HG03575 (cell line): ENCODE measurements at regions not wholly inside any gene's neighbourhood (a gene's known extent, or its start where the extent isn't known, plus 50 kb on each side); places are given as distances from the start of the nearest gene placed in this dataset.
"Not testable (repeated sequence)": the region's sequence is repeated elsewhere in the genome, so short reads cannot be mapped to it uniquely, and the experiment has no call there.

ENCODE experiments used
- ATAC-seq: cut with Tn5 transposase; IDR thresholded peaks from one replicate; pipeline ENCODE4 v1.9.1; 2021; ENCODE audit not compliant: unreplicated experiment, insufficient number of reproducible peaks, low FRiP score; ENCODE audit errors: extremely low read depth

DNA sequence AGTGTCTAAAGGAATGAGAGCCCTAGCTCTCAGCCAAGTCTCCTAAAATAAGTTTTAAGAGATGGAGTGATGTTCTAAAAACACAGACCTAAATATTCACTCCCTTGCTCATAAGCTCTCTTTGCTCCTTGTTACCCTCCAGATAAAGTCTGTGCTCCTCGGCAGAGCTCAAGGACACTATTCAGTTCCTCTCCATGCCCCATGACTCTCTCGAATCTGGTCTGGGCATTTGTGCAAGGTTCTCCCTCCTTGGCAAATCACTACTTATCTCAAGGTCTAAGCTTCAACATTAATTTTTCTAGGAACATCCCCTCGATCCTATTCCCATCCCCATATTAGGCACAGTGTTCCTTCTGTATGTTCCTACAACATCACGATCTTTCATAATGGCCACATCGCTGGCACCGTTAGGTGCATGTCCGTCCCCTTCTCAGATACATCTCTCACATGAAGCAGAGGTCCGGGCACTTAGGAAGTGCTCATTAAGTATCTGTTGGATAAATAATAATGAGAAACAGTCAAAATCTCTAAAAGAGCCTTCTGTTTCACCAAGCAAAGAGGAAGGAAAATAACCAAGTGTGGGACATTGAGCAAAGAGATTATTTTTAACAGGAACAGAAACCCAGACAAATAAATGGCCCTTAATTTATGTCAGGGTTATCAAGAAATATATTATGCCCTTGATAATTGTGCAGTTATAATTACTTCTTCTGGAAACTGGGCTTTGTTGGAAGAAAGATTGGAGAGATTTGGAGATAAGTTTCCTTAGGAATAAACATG is 85.9 kb upstream of the HTR4 start:
- no peak for ATAC-seq

DNA sequence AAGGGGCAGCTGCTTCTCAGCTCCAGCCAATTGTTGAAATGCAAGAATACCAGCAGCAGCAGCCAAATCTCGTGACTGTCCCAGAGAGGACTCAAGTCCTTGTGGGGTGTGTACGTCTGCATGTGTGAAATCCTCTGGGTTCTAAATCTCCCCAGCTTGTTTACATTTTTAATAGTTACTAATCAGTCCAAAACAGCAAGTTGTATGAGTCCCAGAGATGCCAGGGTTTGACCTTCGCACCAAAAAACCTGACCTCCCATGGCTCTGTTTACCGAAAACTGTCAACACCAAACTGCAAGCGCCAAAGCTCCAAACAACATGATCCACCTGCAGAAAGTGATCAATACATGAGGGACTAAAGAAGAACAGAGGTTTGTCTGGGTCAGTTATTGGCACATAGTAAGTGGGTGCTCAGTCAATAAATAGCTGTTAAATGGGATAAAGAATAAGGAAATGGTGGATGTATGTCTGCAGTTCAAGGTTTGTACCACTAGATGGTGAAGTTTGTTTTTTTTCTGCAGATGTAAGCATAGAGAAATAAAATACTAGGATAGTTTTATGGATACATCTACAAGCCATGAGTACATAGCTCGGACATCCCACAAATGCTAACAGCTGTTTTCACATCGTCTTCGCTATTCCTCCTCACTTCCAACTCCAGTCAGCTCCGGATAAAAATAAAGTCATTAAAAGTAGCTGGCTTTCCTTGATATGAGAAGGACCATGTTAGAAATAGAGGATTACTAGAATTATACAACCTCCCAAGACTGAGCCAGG is 85.3 kb upstream of the ADRB2 start:
- no peak for ATAC-seq

DNA sequence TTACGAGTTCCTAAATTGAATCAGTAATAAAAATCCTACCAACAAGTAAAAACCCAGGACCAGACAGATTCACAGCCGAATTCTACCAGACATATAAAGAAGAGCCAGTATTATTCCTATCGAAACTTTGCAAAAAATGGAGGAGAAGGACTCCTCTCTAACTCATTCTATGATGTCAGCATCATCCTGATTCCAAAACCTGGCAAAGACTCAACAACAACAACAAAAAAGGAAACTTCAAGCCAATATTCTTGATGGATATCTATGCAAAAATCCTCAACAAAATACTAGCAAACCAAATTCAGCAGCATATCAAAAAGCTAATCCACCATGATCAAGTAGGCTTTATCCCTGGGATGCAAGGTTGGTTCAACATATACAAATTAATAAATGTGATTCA is 84.6 kb upstream of the ADRB2 start:
- not testable (repeated sequence) for ATAC-seq

DNA sequence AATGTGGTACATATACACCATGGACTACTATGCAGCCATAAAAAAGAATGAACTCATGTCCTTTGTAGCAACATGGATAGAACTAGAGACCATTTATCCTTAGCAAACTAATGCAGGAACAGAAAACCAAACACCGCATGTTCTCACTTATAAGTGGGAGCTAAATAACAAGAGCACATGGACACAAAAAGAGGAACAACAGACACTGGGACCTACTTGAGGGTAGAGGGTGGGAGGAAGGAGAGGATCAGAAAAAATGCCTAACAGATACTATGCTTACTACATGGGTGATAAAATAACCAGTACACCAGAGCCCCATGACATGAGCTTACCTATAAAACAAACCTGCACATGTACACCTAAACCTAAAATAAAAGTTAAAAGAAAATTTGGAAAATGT is 82.0 kb upstream of the ADRB2 start:
- ATAC-seq: not testable (repeated sequence)

DNA sequence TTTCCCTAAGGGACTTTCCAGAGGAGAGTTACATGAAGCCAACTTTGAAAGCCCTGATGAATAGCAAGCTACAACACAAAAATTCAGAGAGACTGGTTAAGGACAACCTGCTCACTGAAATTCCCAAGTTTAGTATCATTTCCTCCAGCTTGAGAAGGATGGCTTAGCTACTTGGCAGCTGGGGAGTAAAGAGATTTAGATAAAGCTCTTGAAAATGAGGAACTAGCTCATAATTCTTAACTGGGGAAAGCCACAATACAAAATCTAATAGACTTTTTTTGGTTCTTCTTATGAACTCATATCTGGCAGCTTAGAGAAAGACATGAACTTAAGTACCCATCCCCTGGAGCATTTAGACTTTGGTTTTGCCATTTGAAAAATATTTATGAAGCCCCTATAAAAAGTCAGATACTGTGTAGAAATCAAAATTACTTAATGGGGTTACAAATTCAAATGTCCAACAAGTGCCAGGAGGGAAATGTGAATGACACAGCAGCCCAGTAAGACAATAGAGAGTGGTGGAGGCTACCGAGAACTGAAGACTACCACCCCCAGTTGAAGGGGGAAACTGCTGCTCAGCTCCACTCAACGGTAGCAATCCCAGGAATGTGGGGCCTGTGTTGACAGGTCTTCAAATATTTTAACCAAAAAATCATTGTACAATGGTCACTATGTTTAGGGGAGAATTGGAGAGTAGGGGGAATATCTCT is 79.4 kb upstream of the ADRB2 start:
- ATAC-seq: peak; percentile 88

DNA sequence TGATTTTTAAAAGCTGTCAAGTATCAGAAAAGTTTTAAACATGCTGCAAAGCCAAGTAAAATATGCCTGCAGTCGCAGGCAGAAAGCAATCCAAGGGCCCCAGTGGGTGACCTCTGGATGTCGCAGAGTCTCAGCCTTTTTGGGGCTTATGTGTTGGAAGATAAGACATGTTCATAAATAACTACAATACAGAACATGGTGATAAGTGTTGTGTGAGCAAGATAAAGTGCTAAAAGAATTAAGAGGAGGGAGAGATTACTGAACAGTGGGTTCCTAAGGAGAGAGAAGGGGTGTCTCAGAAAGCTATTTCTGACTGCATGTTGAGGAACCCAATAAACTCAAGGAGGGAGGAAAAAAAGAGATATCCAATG is 78.9 kb upstream of the ADRB2 start:
- no peak for ATAC-seq

DNA sequence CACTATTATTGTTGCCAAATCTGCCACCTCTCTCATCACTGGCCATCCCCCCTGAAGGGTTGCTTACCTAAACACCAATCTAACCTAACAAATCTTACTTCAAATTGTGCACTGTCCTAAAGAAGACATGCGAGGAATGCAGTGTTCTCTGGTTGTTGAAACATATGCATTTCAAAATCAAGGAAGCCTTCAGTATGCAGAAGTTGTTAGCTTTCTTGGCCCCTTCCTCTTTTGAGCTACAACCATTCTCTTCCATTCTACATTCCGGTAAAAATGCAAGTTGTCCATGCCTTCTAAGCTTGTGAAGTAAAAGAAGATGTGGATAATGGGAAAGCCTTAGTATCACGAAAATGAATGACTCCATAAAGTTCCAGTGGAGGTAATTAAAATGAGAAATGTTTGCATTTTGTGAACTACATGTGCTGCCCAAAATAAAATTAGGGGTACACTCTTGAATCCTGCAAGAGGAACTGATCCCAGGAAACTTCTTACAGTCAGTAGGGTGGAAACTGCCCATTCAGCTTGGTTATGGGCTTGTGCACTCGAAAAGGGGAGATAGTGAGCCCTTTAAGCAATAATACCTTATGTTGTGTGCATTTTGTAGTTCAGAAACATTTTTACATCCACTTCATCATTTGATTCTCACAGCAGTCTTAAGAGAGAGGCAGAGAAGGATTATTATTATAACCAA is 77.6 kb upstream of the ADRB2 start:
- ATAC-seq: no peak

DNA sequence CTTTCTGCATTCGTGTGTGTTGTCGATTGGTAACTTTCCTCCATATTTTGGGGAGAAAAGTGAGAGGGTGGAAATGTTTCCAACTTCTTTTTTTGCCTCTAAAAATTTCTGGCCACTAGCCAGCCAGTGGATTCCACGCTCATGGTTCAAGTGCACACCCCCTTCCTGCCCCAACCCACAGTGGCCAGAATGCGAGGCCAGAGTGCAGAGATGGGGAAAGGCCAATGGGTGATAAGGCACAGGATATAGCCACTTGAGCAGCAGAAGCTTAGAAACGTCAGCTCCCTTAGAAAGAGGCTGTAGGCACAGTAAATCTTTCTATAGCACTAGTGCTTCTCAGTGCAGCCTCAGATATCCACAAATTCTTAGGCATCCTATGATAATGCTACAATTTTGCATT is 75.8 kb upstream of the ADRB2 start:
- ATAC-seq: no peak

DNA sequence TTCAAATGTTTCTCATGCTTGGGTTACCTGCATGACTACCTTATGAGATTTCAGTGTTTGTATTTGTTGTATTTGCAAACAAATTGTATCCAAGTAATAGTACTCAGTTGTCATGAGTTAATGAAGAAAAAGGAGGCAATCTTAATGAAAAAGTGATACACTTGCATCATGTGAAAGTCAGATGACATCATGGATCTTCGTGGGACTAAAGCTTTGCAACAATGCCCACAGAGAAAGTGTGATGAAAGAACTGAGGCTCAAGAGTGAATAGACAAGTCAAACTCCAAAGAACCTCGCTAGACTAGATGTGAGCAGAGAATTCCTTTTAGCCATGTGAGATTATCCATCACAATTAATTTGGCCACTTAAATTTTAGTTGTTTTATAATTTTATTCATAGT is 75.4 kb upstream of the ADRB2 start:
- ATAC-seq: no peak

DNA sequence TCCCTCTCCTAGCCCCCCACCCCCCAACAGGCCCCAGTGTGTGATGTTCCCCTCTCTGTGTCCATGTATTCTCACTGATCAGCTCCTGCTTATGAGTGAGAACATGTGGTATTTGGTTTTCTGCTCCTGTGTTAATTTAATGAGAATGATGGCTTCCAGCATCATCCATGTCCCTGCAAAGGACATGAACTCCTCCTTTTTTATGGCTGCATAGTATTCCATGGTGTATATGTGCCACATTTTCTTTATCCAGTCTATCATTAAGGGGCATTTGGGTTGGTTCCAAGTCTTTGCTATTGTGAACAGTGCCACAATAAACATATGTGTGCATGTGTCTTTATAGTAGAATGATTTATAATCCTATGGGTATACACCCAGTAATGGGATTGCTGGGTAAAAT is 74.0 kb upstream of the ADRB2 start:
- not testable (repeated sequence) for ATAC-seq

DNA sequence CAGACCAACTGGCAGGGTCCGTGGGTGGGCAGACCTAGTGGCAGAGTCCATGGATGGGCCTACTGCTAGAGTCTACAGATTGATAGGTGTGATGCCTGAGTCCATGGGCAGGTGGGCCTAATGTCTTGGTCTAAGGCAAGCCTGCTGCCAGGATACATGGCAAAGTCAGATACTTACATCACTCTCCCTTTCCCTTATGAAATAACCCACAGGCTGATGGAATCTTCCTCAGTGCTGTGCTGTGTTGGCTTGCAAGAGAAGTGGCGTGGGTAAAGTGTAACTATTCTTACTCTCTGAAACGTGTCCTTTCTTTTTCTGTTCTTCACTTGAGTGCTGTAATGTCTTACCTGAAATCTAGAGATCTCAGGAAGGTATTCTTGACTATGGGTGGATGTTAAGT is 67.3 kb upstream of the ADRB2 start:
- ATAC-seq: no peak

DNA sequence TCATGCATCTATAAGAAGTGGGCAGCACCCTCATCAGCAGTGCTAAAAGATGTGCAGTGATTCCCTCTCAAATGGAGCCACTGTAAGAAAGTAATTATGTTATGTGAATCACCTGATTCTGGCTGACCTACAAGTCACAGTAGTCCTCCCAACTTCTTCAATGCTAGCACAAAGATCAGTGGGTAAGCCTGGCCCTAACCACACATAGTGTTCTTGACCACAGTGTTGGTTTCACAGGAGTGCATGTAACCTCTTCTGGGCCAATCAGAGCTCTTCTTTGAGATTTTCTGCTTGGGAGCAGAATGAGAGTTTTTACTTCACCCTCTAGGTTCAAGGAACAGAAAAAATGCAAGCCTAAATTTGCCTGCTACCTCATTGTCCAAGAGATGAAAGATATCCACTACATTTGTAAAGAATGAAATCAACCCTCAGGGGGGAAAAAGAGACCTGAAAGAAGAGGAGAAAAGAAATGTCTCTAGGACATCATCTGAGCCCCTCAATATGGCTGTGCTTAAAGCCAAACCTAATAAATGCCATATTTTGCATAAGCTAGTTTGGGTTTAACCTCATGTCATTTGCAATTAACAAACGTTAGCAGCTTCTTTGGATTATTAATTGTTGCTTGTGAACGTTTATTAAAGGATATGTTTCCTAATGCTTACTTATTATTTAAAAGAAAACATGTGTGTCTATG is 65.3 kb upstream of the ADRB2 start:
- peak; percentile 97 for ATAC-seq

DNA sequence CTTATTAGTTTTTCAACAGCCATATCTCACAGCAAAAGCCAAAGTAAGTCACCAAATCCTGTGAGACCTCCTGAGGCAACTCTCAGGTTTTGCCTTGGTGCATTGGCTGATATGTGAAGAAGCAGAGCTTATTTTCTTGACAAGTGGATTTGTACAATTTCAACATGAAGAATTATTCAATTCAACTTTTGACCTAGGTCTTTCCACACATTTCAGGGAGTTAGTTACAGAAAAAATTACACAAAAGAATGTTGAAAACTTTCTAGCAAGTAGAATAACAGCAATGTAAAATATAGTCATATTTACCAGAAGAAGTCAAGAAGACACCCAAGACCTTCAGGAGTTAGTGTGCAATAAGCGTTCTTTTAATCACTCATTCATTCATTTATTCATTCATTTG is 62.4 kb upstream of the ADRB2 start:
- no peak for ATAC-seq

DNA sequence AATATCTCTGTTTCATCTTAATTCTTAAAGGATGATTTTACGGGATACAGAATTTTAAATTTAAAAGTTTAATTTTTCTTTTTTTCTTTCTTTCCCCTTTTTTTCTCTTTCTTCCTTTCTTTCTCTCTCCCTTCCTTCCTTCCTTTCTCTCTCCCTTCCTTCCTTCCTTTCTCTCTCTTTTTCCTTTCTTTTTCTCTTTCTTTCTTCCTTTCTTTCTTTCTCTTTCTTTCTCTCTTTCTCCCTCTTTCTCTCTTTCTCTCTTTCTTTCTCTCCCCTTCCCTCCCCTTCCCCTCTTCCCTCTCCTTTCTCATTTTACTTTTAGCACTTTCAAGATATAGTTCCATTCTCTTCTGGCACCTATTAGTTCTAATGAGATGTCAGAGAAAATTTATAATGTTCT is 61.4 kb upstream of the ADRB2 start:
- ATAC-seq: no peak

DNA sequence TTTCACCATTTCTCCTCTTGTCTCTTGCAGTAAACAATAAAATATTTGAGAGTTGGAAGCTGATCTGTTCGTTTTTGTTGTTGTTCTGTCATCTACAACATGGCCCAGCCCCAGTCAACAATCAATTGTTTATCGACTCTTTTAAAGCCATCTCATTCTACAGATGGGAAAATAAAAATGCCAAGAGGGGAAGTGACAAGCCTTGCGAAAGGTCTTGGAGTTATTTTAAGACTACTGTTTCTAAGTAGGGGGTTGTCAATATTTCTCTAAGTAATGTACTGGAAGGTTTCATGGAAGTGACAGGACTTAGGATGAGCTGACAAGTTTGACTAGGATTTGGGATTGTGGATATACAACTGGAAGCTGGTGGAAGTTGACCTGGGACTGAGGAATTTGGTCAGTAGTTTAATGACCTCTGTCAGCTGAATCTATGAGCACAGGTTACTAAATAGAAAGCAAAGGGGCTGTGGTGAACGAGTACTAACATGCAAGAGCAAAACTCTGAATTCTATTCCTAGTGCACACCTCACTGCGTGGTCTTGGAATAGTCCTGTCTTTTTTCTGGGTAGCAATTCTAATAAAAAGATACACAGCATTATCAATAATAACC is 57.5 kb upstream of the ADRB2 start:
- no peak for ATAC-seq

DNA sequence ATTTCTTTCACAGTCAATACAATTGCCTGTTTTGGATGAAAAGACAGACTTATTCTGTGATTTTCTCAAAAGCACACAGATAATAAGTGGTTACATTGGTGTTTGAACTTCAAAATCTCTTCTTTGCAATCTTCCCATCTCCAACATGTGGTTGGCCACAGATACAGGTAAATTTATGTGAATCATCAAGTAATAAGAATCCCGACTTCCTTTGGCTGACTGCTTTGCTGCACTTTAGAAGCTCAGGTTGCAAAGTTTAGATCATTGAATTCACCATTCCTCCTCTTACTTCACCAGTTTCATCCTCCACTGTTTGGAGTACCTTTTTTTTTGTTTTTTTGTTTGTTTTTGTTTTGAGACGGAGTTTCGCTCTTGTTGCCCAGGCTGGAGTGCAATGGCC is 56.5 kb upstream of the ADRB2 start:
- ATAC-seq: no peak

DNA sequence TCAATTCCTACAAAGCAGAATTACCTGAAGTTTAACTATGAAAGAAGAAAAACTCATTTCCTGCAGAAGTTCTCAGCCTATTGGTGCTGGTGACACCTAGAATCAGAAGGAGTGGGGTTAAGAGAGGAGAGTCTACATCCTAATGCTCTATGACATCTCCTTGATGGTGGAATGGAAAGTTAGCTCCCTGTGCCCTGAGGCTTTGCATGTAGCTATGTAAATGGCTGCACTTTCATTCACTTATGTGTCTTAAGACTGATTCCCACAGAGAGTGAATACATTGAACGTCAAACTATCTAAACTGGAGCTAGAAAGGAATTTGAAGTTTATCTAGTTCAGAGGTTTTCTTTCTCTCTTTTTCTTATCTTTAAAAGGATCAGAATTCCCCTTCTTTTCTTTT is 52.1 kb upstream of the ADRB2 start:
- no peak for ATAC-seq

DNA sequence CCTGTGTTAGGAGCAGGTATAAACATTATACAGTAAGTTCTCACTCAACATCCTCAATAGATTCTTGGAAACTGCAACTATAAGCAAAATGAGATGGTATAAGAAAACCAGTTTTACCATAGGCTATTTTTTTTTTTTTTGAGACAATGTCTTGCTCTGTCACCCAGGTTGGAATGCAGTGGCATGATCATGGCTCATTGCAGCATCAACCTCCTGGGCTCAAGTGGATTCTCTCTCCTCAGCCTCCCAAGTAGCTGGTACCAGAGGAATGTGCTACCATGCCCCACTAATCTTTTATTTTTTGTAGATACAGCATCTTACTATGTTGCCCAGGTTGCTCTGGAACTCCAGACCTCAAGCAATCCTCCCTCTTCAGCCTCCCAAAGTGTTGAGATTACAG is 50.1 kb upstream of the ADRB2 start:
- ATAC-seq: no peak
